WTC11 (cell line): ENCODE measurements at regions not wholly inside any gene's neighbourhood (a gene's known extent, or its start where the extent isn't known, plus 50 kb on each side); places are given as distances from the start of the nearest gene placed in this dataset.

ENCODE experiments used
- ATAC-seq: fragments of 200-7000 bp; cut with Tn5 transposase; 2 replicates; pipeline ENCODE4 v1.10.0; 2021; ENCODE audit warnings: mild to moderate bottlenecking, moderate library complexity
- CTCF ChIA-PET: fragments of 300-600 bp; sonication (Branson Sonifier 250); formaldehyde crosslinking; loops from one replicate; lab custom pipeline; 2021; ENCODE audit warnings: antibody characterized with exemption; lab: Charles Lee
- POLR2A ChIA-PET: fragments of 350-600 bp; sonication (Branson Sonifier 250); formaldehyde crosslinking; loops from one replicate; lab custom pipeline; 2021; ENCODE audit warnings: antibody characterized with exemption; lab: Charles Lee
- DNase-seq: peaks from one replicate; pipeline ENCODE4 v3.0.0; 2021; ENCODE audit warnings: low spot score
- H3K27ac Mint-ChIP-seq: 2 replicates; pipeline ENCODE4 v1.8.0; 2021; ENCODE audit warnings: mixed read lengths
- H3K27me3 Mint-ChIP-seq: 2 replicates; pipeline ENCODE4 v1.8.0; 2021; ENCODE audit warnings: low read depth, mild to moderate bottlenecking, moderate library complexity, mixed read lengths
- H3K36me3 Mint-ChIP-seq: 2 replicates; pipeline ENCODE4 v1.8.0; 2021; ENCODE audit warnings: mixed read lengths
- H3K4me1 Mint-ChIP-seq: 2 replicates; pipeline ENCODE4 v1.8.0; 2022; ENCODE audit warnings: mixed read lengths
- H3K4me3 Mint-ChIP-seq: 2 replicates; pipeline ENCODE4 v1.8.0; 2021; ENCODE audit warnings: mild to moderate bottlenecking, moderate library complexity, mixed read lengths
- H3K9me3 Mint-ChIP-seq: 2 replicates; pipeline ENCODE4 v1.8.0; 2021; ENCODE audit warnings: mixed read lengths
- ELF4 ChIP-seq: sonication (generic); formaldehyde crosslinking; IDR thresholded peaks from 2 replicates; pipeline ENCODE4 v1.8.1; 2022; ENCODE audit warnings: low read depth, mild to moderate bottlenecking, moderate library complexity, missing genetic modification reagents
- ESRRA ChIP-seq: sonication (generic); formaldehyde crosslinking; IDR thresholded peaks from 2 replicates; pipeline ENCODE4 v1.8.1; 2022; ENCODE audit warnings: mild to moderate bottlenecking, missing genetic modification reagents, borderline replicate concordance
- ETV6 ChIP-seq: sonication (generic); formaldehyde crosslinking; IDR thresholded peaks from 2 replicates; pipeline ENCODE4 v1.8.1; 2022; ENCODE audit warnings: mild to moderate bottlenecking, missing genetic modification reagents
- GABPB1 ChIP-seq: sonication (generic); formaldehyde crosslinking; IDR thresholded peaks from 2 replicates; pipeline ENCODE4 v1.8.1; 2023; ENCODE audit warnings: mild to moderate bottlenecking, missing genetic modification reagents
- GRHL2 ChIP-seq: fragments of 250-450 bp; sonication (Bioruptor Pico); IDR thresholded peaks from 2 replicates; pipeline ENCODE4 v1.8.0; 2022; ENCODE audit warnings: mild to moderate bottlenecking, moderate library complexity; ENCODE audit not compliant: insufficient replicate concordance, severe bottlenecking
- RELA ChIP-seq: sonication (generic); formaldehyde crosslinking; IDR thresholded peaks from 2 replicates; pipeline ENCODE4 v1.8.1; 2022; ENCODE audit warnings: missing genetic modification reagents, mild to moderate bottlenecking, borderline replicate concordance
- TEAD1 ChIP-seq: sonication (generic); formaldehyde crosslinking; IDR thresholded peaks from 2 replicates; pipeline ENCODE4 v1.8.0; 2022; ENCODE audit warnings: mild to moderate bottlenecking, missing genetic modification reagents
- TP53 ChIP-seq: sonication (generic); formaldehyde crosslinking; IDR thresholded peaks from 2 replicates; pipeline ENCODE4 v1.8.1; 2023; ENCODE audit warnings: mild to moderate bottlenecking, missing genetic modification reagents
- ZNF219 ChIP-seq: sonication (generic); formaldehyde crosslinking; IDR thresholded peaks from 2 replicates; pipeline ENCODE4 v1.8.0; 2023; ENCODE audit warnings: missing genetic modification reagents, mild to moderate bottlenecking, borderline replicate concordance
- ZNF416 ChIP-seq: fragments of 250-450 bp; sonication (Bioruptor Pico); IDR thresholded peaks from 2 replicates; pipeline ENCODE4 v1.9.0; 2021; ENCODE audit warnings: mild to moderate bottlenecking, inconsistent platforms
- TF ChIP-seq, protein P1 (sequence below): sonication (generic); formaldehyde crosslinking; IDR thresholded peaks from 2 replicates; pipeline ENCODE4 v1.8.1; 2022; ENCODE audit warnings: mild to moderate bottlenecking, moderate library complexity, missing genetic modification reagents
- TF ChIP-seq, protein P2 (sequence below): sonication (generic); formaldehyde crosslinking; IDR thresholded peaks from 2 replicates; pipeline ENCODE4 v1.8.1; 2023; ENCODE audit warnings: mild to moderate bottlenecking, moderate library complexity, missing genetic modification reagents
- TF ChIP-seq, protein P3 (sequence below): sonication (generic); formaldehyde crosslinking; IDR thresholded peaks from 2 replicates; pipeline ENCODE4 v1.8.1; 2022; ENCODE audit warnings: missing genetic modification reagents, borderline replicate concordance
- TF ChIP-seq, protein P4 (sequence below): sonication (generic); formaldehyde crosslinking; IDR thresholded peaks from 2 replicates; pipeline ENCODE4 v1.8.0; 2022; ENCODE audit warnings: mild to moderate bottlenecking, missing genetic modification reagents
- TF ChIP-seq, protein P5 (sequence below): sonication (generic); formaldehyde crosslinking; IDR thresholded peaks from 2 replicates; pipeline ENCODE4 v1.8.1; 2022; ENCODE audit warnings: low read depth, mild to moderate bottlenecking, moderate library complexity, missing genetic modification reagents, borderline replicate concordance
- TF ChIP-seq, protein P6 (sequence below): sonication (generic); formaldehyde crosslinking; IDR thresholded peaks from 2 replicates; pipeline ENCODE4 v1.8.0; 2022; ENCODE audit warnings: mild to moderate bottlenecking, missing genetic modification reagents
- TF ChIP-seq, protein P7 (sequence below): sonication (generic); formaldehyde crosslinking; IDR thresholded peaks from 2 replicates; pipeline ENCODE4 v1.8.1; 2023; ENCODE audit warnings: mild to moderate bottlenecking, missing genetic modification reagents, borderline replicate concordance

DNA sequence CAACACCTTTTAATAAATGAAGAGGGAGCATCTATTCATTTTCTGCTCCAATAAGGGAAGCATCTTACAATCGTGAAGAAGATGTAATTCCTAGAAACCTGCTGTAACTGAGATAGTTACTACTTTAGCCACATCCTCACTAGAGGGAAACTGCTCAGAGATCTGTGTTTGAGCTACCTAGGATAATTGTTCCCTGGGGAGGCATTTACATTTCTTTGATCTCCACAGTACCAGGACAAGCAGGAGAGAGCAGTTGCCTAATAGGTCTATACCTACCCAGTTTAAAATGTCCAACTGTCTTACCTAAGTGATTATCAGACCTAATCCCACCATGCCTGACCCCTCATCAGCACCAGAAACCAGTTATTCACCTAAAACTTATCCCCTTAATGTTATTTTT lies 196.9 kb downstream of the TUSC1 start (continued):
- TF ChIP-seq, protein P1, sequence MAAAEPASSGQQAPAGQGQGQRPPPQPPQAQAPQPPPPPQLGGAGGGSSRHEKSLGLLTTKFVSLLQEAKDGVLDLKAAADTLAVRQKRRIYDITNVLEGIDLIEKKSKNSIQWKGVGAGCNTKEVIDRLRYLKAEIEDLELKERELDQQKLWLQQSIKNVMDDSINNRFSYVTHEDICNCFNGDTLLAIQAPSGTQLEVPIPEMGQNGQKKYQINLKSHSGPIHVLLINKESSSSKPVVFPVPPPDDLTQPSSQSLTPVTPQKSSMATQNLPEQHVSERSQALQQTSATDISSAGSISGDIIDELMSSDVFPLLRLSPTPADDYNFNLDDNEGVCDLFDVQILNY: no peak
- TF ChIP-seq TEAD1 (CRISPR knock-in tag): no peak
- TF ChIP-seq ELF4 (CRISPR knock-in tag): no peak
- no peak for TF ChIP-seq ZNF219 (CRISPR knock-in tag)
- no peak for TF ChIP-seq ESRRA (CRISPR knock-in tag)

DNA sequence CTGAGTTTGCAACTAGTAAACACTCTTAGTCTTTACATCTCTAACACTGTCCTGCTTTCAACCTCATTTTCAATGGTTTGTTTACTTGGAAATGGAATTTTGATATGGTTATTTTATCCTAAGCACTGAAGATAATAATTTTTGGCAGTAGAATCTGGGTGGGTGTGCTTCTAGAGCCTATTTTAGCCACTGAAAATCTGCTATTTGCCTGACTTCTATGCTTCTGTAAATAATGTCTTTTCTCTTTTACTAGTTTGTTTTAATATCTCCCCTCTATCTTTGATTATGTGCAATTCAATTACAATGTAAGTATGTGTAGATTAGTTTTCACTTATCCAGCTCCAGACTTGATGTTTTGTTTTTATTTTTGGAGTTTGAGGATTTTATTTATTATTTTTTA lies 197.5 kb downstream of the TUSC1 start:
- DNase-seq (no peak), ATAC-seq (no peak)
- Mint-ChIP-seq H3K27me3 (peaks cover 5% of the 10 kb centered on the region), H3K9me3 (no peaks in the 10 kb centered on the region), H3K36me3 (no peaks in the 10 kb centered on the region), H3K27ac (no peak overlapping the region), H3K4me3 (no peak overlapping the region), H3K4me1 (peaks cover 21% of the 10 kb centered on the region)
- CTCF ChIA-PET: no interaction called here
- TF ChIP-seq, protein P2, sequence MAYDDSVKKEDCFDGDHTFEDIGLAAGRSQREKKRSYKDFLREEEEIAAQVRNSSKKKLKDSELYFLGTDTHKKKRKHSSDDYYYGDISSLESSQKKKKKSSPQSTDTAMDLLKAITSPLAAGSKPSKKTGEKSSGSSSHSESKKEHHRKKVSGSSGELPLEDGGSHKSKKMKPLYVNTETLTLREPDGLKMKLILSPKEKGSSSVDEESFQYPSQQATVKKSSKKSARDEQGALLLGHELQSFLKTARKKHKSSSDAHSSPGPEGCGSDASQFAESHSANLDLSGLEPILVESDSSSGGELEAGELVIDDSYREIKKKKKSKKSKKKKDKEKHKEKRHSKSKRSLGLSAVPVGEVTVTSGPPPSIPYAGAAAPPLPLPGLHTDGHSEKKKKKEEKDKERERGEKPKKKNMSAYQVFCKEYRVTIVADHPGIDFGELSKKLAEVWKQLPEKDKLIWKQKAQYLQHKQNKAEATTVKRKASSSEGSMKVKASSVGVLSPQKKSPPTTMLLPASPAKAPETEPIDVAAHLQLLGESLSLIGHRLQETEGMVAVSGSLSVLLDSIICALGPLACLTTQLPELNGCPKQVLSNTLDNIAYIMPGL (CRISPR knock-in tag): no peak
- TF ChIP-seq, protein P3, sequence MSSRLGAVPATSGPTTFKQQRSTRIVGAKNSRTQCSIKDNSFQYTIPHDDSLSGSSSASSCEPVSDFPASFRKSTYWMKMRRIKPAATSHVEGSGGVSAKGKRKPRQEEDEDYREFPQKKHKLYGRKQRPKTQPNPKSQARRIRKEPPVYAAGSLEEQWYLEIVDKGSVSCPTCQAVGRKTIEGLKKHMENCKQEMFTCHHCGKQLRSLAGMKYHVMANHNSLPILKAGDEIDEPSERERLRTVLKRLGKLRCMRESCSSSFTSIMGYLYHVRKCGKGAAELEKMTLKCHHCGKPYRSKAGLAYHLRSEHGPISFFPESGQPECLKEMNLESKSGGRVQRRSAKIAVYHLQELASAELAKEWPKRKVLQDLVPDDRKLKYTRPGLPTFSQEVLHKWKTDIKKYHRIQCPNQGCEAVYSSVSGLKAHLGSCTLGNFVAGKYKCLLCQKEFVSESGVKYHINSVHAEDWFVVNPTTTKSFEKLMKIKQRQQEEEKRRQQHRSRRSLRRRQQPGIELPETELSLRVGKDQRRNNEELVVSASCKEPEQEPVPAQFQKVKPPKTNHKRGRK: no peak
- TF ChIP-seq ZNF416 (CRISPR knock-in tag) (no peak), GRHL2 (CRISPR knock-in tag) (no peak), TP53 (CRISPR knock-in tag) (no peak), GABPB1 (CRISPR knock-in tag) (no peak), ETV6 (CRISPR knock-in tag) (no peak)
- TF ChIP-seq, protein P4, sequence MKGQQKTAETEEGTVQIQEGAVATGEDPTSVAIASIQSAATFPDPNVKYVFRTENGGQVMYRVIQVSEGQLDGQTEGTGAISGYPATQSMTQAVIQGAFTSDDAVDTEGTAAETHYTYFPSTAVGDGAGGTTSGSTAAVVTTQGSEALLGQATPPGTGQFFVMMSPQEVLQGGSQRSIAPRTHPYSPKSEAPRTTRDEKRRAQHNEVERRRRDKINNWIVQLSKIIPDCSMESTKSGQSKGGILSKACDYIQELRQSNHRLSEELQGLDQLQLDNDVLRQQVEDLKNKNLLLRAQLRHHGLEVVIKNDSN (CRISPR knock-in tag): no peak
- TF ChIP-seq, protein P5, sequence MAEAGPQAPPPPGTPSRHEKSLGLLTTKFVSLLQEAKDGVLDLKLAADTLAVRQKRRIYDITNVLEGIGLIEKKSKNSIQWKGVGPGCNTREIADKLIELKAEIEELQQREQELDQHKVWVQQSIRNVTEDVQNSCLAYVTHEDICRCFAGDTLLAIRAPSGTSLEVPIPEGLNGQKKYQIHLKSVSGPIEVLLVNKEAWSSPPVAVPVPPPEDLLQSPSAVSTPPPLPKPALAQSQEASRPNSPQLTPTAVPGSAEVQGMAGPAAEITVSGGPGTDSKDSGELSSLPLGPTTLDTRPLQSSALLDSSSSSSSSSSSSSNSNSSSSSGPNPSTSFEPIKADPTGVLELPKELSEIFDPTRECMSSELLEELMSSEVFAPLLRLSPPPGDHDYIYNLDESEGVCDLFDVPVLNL: no peak
- TF ChIP-seq, protein P6, sequence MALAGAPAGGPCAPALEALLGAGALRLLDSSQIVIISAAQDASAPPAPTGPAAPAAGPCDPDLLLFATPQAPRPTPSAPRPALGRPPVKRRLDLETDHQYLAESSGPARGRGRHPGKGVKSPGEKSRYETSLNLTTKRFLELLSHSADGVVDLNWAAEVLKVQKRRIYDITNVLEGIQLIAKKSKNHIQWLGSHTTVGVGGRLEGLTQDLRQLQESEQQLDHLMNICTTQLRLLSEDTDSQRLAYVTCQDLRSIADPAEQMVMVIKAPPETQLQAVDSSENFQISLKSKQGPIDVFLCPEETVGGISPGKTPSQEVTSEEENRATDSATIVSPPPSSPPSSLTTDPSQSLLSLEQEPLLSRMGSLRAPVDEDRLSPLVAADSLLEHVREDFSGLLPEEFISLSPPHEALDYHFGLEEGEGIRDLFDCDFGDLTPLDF (CRISPR knock-in tag): no peak
- POLR2A ChIA-PET: no interaction called here

DNA sequence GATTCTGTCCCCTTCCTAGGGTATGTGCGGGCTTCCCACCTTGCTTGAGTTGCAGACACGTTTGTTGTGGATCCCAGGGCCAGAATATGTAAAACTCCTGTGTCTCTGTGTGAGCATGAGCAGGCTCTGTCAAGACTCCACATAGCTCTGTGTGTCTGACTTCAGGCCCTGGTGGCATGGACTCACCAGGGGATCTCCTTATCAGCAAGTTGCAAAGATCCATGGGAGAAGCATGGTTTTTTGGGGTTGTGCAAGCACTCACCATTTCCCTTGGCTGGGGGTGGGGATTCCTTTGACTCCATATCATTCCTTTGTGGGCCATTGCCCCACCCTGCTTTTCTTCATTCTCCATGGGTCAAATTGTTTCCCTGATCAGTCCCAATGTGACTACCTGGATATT lies 205.6 kb downstream of the TUSC1 start:
- TF ChIP-seq, protein P7, sequence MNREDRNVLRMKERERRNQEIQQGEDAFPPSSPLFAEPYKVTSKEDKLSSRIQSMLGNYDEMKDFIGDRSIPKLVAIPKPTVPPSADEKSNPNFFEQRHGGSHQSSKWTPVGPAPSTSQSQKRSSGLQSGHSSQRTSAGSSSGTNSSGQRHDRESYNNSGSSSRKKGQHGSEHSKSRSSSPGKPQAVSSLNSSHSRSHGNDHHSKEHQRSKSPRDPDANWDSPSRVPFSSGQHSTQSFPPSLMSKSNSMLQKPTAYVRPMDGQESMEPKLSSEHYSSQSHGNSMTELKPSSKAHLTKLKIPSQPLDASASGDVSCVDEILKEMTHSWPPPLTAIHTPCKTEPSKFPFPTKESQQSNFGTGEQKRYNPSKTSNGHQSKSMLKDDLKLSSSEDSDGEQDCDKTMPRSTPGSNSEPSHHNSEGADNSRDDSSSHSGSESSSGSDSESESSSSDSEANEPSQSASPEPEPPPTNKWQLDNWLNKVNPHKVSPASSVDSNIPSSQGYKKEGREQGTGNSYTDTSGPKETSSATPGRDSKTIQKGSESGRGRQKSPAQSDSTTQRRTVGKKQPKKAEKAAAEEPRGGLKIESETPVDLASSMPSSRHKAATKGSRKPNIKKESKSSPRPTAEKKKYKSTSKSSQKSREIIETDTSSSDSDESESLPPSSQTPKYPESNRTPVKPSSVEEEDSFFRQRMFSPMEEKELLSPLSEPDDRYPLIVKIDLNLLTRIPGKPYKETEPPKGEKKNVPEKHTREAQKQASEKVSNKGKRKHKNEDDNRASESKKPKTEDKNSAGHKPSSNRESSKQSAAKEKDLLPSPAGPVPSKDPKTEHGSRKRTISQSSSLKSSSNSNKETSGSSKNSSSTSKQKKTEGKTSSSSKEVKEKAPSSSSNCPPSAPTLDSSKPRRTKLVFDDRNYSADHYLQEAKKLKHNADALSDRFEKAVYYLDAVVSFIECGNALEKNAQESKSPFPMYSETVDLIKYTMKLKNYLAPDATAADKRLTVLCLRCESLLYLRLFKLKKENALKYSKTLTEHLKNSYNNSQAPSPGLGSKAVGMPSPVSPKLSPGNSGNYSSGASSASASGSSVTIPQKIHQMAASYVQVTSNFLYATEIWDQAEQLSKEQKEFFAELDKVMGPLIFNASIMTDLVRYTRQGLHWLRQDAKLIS (CRISPR knock-in tag): no peak
- TF ChIP-seq RELA (CRISPR knock-in tag): no peak
- TF ChIP-seq, all 79 proteins: peak for 0
- no peaks in the 10 kb centered on the region for H3K4me1 Mint-ChIP-seq
- no peaks in the 10 kb centered on the region; the same call in 1 of the 2 replicates for H3K27me3 Mint-ChIP-seq
- H3K27ac Mint-ChIP-seq: no peak overlapping the region
- H3K4me3 Mint-ChIP-seq: no peak overlapping the region
- ChIA-PET POLR2A (no interaction called here), CTCF (no interaction called here)
- DNase-seq (no peak), ATAC-seq (no peak)
- H3K9me3 Mint-ChIP-seq: peaks cover 61% of the 10 kb centered on the region
- peaks cover 47% of the 10 kb centered on the region for H3K36me3 Mint-ChIP-seq
